Astrocyte (in vitro differentiated cells and primary cell): ENCODE measurements at regions not wholly inside any gene's neighbourhood (a gene's known extent, or its start where the extent isn't known, plus 50 kb on each side); places are given as distances from the start of the nearest gene placed in this dataset.

Experiments used
- DNase-seq: peaks from one replicate; pipeline ENCODE4 v3.0.0-alpha.2; 2010; ENCODE audit warnings: low read depth
- FAIRE-seq: peaks from 2 replicates; lab custom pipeline; 2011; peaks lifted over from hg19 to GRCh38; lab: Jason Lieb, UNC
- H2AFZ ChIP-seq: 2 replicates; pipeline ENCODE4 v1.6.0; 2012; ENCODE audit warnings: low read depth, low read length, inconsistent platforms
- H3K27ac ChIP-seq: 2 replicates; pipeline ENCODE4 v1.5.1; 2011; ENCODE audit warnings: low read depth, low read length, inconsistent platforms
- H3K27me3 ChIP-seq: 2 replicates; pipeline ENCODE4 v1.6.0; 2011; ENCODE audit warnings: low read length, inconsistent platforms; ENCODE audit not compliant: insufficient read depth
- H3K36me3 ChIP-seq: 2 replicates; pipeline ENCODE4 v1.5.1; 2011; ENCODE audit warnings: low read length, inconsistent platforms; ENCODE audit not compliant: insufficient read depth
- H3K4me1 ChIP-seq: 2 replicates; pipeline ENCODE4 v1.5.1; 2011; ENCODE audit warnings: low read length, inconsistent platforms; ENCODE audit not compliant: insufficient read depth
- H3K4me2 ChIP-seq: 2 replicates; pipeline ENCODE4 v1.6.0; 2012; ENCODE audit warnings: low read length, inconsistent platforms
- H3K4me3 ChIP-seq: 2 replicates; pipeline ENCODE4 v1.5.1; 2011; ENCODE audit warnings: low read depth, mild to moderate bottlenecking, low read length, inconsistent platforms; ENCODE audit not compliant: insufficient read depth
- H3K79me2 ChIP-seq: 2 replicates; pipeline ENCODE4 v1.6.0; 2012; ENCODE audit warnings: mild to moderate bottlenecking, low read length, inconsistent platforms; ENCODE audit not compliant: insufficient read depth
- H3K9ac ChIP-seq: 2 replicates; pipeline ENCODE4 v1.6.0; 2012; ENCODE audit warnings: mild to moderate bottlenecking, low read length, inconsistent platforms
- H3K9me3 ChIP-seq: 2 replicates; pipeline ENCODE4 v1.5.1; 2012; ENCODE audit warnings: low read depth, mild to moderate bottlenecking, low read length, inconsistent platforms; ENCODE audit not compliant: insufficient read depth
- H4K20me1 ChIP-seq: 2 replicates; pipeline ENCODE4 v1.6.0; 2012; ENCODE audit warnings: low read length, inconsistent platforms; ENCODE audit not compliant: insufficient read depth
- H3K27ac Mint-ChIP-seq: one replicate; pipeline ENCODE4 v1.8.0; 2021; ENCODE audit warnings: mild to moderate bottlenecking, mixed read lengths; ENCODE audit not compliant: unreplicated experiment
- H3K27me3 Mint-ChIP-seq: one replicate; pipeline ENCODE4 v1.8.0; 2021; ENCODE audit warnings: low read depth, mixed read lengths; ENCODE audit not compliant: unreplicated experiment
- H3K36me3 Mint-ChIP-seq: one replicate; pipeline ENCODE4 v1.8.0; 2021; ENCODE audit warnings: low read depth, mixed read lengths; ENCODE audit not compliant: unreplicated experiment
- H3K4me1 Mint-ChIP-seq: one replicate; pipeline ENCODE4 v1.8.0; 2021; ENCODE audit warnings: low read depth, mixed read lengths; ENCODE audit not compliant: unreplicated experiment
- H3K4me3 Mint-ChIP-seq: one replicate; pipeline ENCODE4 v1.8.0; 2021; ENCODE audit warnings: mild to moderate bottlenecking, moderate library complexity, mixed read lengths; ENCODE audit not compliant: unreplicated experiment
- H3K9me3 Mint-ChIP-seq: one replicate; pipeline ENCODE4 v1.8.0; 2021; ENCODE audit warnings: mild to moderate bottlenecking, mixed read lengths; ENCODE audit not compliant: unreplicated experiment
- CTCF ChIP-seq: IDR thresholded peaks from 2 replicates; pipeline ENCODE4 v1.5.1; 2011; ENCODE audit warnings: low read depth, mild to moderate bottlenecking, inconsistent platforms, low read length, moderate library complexity; ENCODE audit not compliant: insufficient read depth
- EZH2 ChIP-seq: IDR thresholded peaks from 2 replicates; pipeline ENCODE4 v1.6.1; 2012; ENCODE audit warnings: mild to moderate bottlenecking, low read length, inconsistent platforms; ENCODE audit not compliant: insufficient read depth

GRCh38 chr2:13005048-13005447 is 288.3 kb downstream of the TRIB2 start:
- no peaks in the 10 kb centered on the region for H3K27me3 ChIP-seq
- H3K9me3 ChIP-seq = no peaks in the 10 kb centered on the region
- TF ChIP-seq CTCF (no peak), EZH2 (no peak)
- Mint-ChIP-seq H3K27me3 (peaks cover 8% of the 10 kb centered on the region), H3K4me3 (no peak overlapping the region), H3K27ac (no peak overlapping the region), H3K36me3 (no peaks in the 10 kb centered on the region), H3K4me1 (peaks cover 7% of the 10 kb centered on the region), H3K9me3 (no peaks in the 10 kb centered on the region)
- H3K4me1 ChIP-seq = peaks cover 13% of the 10 kb centered on the region
- H3K4me2 ChIP-seq = no peak overlapping the region
- H3K36me3 ChIP-seq = no peaks in the 10 kb centered on the region
- DNase-seq (no peak), FAIRE-seq (no peak)
- H3K79me2 ChIP-seq = no peaks in the 10 kb centered on the region
- no peak overlapping the region for H3K4me3 ChIP-seq
- H3K9ac ChIP-seq = no peak overlapping the region
- no peak overlapping the region for H2AFZ ChIP-seq
- no peak overlapping the region for H3K27ac ChIP-seq
- no peaks in the 10 kb centered on the region for H4K20me1 ChIP-seq

- Histone ChIP-seq H4K20me1 (no peaks in the 10 kb centered on the region), H2AFZ (no peak overlapping the region), H3K4me3 (no peak overlapping the region), H3K27me3 (no peaks in the 10 kb centered on the region), H3K9me3 (no peaks in the 10 kb centered on the region), H3K4me2 (no peak overlapping the region), H3K4me1 (peaks cover 13% of the 10 kb centered on the region), H3K27ac (no peak overlapping the region), H3K36me3 (no peaks in the 10 kb centered on the region), H3K9ac (no peak overlapping the region), H3K79me2 (no peaks in the 10 kb centered on the region)
- no peaks in the 10 kb centered on the region for H3K36me3 Mint-ChIP-seq
- H3K27ac Mint-ChIP-seq = no peak overlapping the region
- H3K4me3 Mint-ChIP-seq = no peak overlapping the region
- FAIRE-seq (no peak), DNase-seq (no peak)
- peaks cover 7% of the 10 kb centered on the region for H3K4me1 Mint-ChIP-seq
- H3K27me3 Mint-ChIP-seq = peaks cover 7% of the 10 kb centered on the region
- TF ChIP-seq EZH2 = no peak
- TF ChIP-seq CTCF = no peak
- H3K9me3 Mint-ChIP-seq = no peaks in the 10 kb centered on the region
Observed at GRCh38 chr2:13005761-13006335, 289.1 kb downstream of the TRIB2 start.

- no peaks in the 10 kb centered on the region for H3K27me3 ChIP-seq
- no peak overlapping the region for H3K4me3 Mint-ChIP-seq
- H3K9me3 Mint-ChIP-seq = no peaks in the 10 kb centered on the region
- DNase-seq (no peak), FAIRE-seq (no peak)
- no peak overlapping the region for H3K27ac ChIP-seq
- H3K27ac Mint-ChIP-seq = no peak overlapping the region
- H3K4me3 ChIP-seq = no peak overlapping the region
- no peaks in the 10 kb centered on the region for H3K36me3 Mint-ChIP-seq
- H2AFZ ChIP-seq = no peak overlapping the region
- no peak overlapping the region for H3K9ac ChIP-seq
- peaks cover 13% of the 10 kb centered on the region for H3K4me1 ChIP-seq
- H4K20me1 ChIP-seq = no peaks in the 10 kb centered on the region
- no peaks in the 10 kb centered on the region for H3K79me2 ChIP-seq
- no peaks in the 10 kb centered on the region for H3K9me3 ChIP-seq
- peaks cover 7% of the 10 kb centered on the region for H3K4me1 Mint-ChIP-seq
- peaks cover 7% of the 10 kb centered on the region for H3K27me3 Mint-ChIP-seq
- no peak for TF ChIP-seq EZH2
- no peak for TF ChIP-seq CTCF
- peak overlapping the region; percentile 31 for H3K4me2 ChIP-seq
- H3K36me3 ChIP-seq = no peaks in the 10 kb centered on the region
Observed at GRCh38 chr2:13006426-13006825, 289.7 kb downstream of the TRIB2 start.
